Memory B cell (primary cell): ENCODE measurements at regions not wholly inside any gene's neighbourhood (a gene's known extent, or its start where the extent isn't known, plus 50 kb on each side); places are given as distances from the start of the nearest gene placed in this dataset.

Experiments used
- ATAC-seq: fragments of 150-1000 bp; cut with Tn5 transposase; 2 replicates; pipeline ENCODE4 v1.10.0; 2021; ENCODE audit warnings: low read depth, mild to moderate bottlenecking, moderate library complexity
- DNase-seq, 2 donors: peaks; one replicate each; pipeline ENCODE4 v3.0.0; 2022; ENCODE audit warnings: low spot score in 2 of 2
- H3K27ac Mint-ChIP-seq: one replicate; pipeline ENCODE4 v1.8.0; 2022; ENCODE audit warnings: mild to moderate bottlenecking, moderate library complexity, mixed read lengths
- H3K27me3 Mint-ChIP-seq: one replicate; pipeline ENCODE4 v1.8.0; 2022; ENCODE audit warnings: mixed read lengths
- H3K36me3 Mint-ChIP-seq: one replicate; pipeline ENCODE4 v1.8.0; 2022; ENCODE audit warnings: mild to moderate bottlenecking, mixed read lengths
- H3K4me1 Mint-ChIP-seq: one replicate; pipeline ENCODE4 v1.8.0; 2022; ENCODE audit warnings: mixed read lengths
- H3K4me3 Mint-ChIP-seq: one replicate; pipeline ENCODE4 v1.8.0; 2022; ENCODE audit warnings: mild to moderate bottlenecking, moderate library complexity, mixed read lengths
- H3K9me3 Mint-ChIP-seq: one replicate; pipeline ENCODE4 v1.8.0; 2022; ENCODE audit warnings: mixed read lengths

GRCh38 chr5:86875539-86875938 lies 257.8 kb downstream of the COX7C start:
- Mint-ChIP-seq H3K27ac (no peak overlapping the region), H3K4me1 (no peaks in the 10 kb centered on the region), H3K27me3 (no peaks in the 10 kb centered on the region), H3K4me3 (no peak overlapping the region), H3K36me3 (no peaks in the 10 kb centered on the region), H3K9me3 (no peaks in the 10 kb centered on the region)
- ATAC-seq: no peak
- no peak for DNase-seq

DNA sequence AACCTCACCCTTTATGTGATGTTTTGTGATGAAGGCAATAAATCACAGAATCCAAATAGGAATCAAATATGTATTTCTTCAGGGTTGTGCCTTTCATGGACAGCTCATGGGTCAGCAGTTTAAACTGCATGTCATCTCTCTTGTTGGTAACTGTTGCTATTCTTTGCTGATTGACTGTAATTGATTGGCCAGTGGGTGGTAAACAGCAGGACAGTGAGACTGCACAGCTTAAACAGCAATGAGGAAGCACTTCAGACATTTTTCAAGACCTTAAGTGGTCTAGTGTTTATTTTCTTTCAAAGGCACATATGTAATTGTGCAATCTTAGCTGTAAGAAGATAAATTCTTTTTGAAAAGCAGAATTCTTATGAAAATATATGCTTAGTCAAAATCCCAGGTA lies 260.5 kb downstream of the COX7C start:
- Mint-ChIP-seq H3K4me3 (no peak overlapping the region), H3K27me3 (no peaks in the 10 kb centered on the region), H3K4me1 (no peaks in the 10 kb centered on the region), H3K9me3 (no peaks in the 10 kb centered on the region), H3K27ac (no peak overlapping the region), H3K36me3 (no peaks in the 10 kb centered on the region)
- no peak for DNase-seq
- ATAC-seq: no peak

- DNase-seq (no peak), ATAC-seq (no peak)
- Mint-ChIP-seq H3K4me1 (no peaks in the 10 kb centered on the region), H3K9me3 (no peaks in the 10 kb centered on the region), H3K27ac (no peak overlapping the region), H3K4me3 (no peak overlapping the region), H3K27me3 (no peaks in the 10 kb centered on the region), H3K36me3 (no peaks in the 10 kb centered on the region)
Measured at GRCh38 chr5:86879086-86879485, 261.3 kb downstream of the COX7C start.

- no peaks in the 10 kb centered on the region for H3K4me1 Mint-ChIP-seq
- DNase-seq (no peak), ATAC-seq (no peak)
- H3K27ac Mint-ChIP-seq: no peak overlapping the region
- no peaks in the 10 kb centered on the region for H3K27me3 Mint-ChIP-seq
- H3K4me3 Mint-ChIP-seq: no peak overlapping the region
- H3K36me3 Mint-ChIP-seq: no peaks in the 10 kb centered on the region
- no peaks in the 10 kb centered on the region for H3K9me3 Mint-ChIP-seq
Measured at GRCh38 chr5:86880344-86880743, 262.6 kb downstream of the COX7C start.

DNA sequence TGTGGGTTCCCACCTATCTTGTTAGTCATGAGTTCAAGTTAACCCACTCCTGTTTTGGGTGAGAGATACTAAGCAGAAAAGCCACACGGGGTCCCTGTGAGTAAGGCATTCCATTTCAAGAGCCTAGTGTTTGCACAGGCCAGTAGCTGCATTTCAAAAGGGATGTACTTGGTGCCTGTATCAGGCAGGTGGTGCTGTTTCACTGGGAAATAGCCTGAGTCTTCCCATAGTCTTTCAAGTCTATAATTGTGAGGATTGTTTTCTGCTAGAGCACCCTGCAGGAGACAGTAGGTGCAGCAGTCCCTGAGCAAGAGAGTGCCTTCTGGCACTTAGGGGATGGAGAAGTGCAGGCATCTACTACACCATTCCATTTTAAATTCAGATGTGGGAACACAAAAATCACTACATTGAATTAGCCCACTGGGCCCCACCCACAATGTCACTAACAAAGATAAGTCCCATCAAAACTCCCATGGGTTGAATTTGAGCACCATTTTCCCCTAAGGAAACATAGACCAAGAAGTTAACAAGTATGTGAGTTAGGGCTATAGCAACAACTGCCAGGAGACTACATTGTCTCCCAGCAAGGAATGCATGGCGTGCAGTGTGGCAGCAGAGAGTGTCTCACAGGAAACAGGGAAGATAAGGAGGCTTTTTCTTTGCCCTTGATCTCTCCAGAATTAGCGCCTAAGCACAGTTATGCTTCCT lies 263.2 kb downstream of the COX7C start:
- DNase-seq (peak in 1 of 2 donors; percentile 2), ATAC-seq (peak; percentile 71)
- no peaks in the 10 kb centered on the region for H3K36me3 Mint-ChIP-seq
- no peaks in the 10 kb centered on the region for H3K9me3 Mint-ChIP-seq
- no peaks in the 10 kb centered on the region for H3K27me3 Mint-ChIP-seq
- H3K4me1 Mint-ChIP-seq: no peaks in the 10 kb centered on the region
- no peak overlapping the region for H3K27ac Mint-ChIP-seq
- no peak overlapping the region for H3K4me3 Mint-ChIP-seq

GRCh38 chr5:86881493-86882090 lies 263.9 kb downstream of the COX7C start:
- no peak overlapping the region for H3K27ac Mint-ChIP-seq
- no peaks in the 10 kb centered on the region for H3K4me1 Mint-ChIP-seq
- H3K27me3 Mint-ChIP-seq: no peaks in the 10 kb centered on the region
- no peaks in the 10 kb centered on the region for H3K36me3 Mint-ChIP-seq
- ATAC-seq (no peak), DNase-seq (no peak)
- no peak overlapping the region for H3K4me3 Mint-ChIP-seq
- no peaks in the 10 kb centered on the region for H3K9me3 Mint-ChIP-seq

- Mint-ChIP-seq H3K4me3 (no peak overlapping the region), H3K27ac (no peak overlapping the region), H3K9me3 (no peaks in the 10 kb centered on the region), H3K27me3 (no peaks in the 10 kb centered on the region), H3K4me1 (no peaks in the 10 kb centered on the region), H3K36me3 (no peaks in the 10 kb centered on the region)
- ATAC-seq: no peak
- no peak for DNase-seq
Measured at GRCh38 chr5:86884608-86885007, 266.9 kb downstream of the COX7C start.

GRCh38 chr5:86885011-86885410 lies 267.3 kb downstream of the COX7C start:
- Mint-ChIP-seq H3K4me3 (no peak overlapping the region), H3K4me1 (no peaks in the 10 kb centered on the region), H3K36me3 (no peaks in the 10 kb centered on the region), H3K27me3 (no peaks in the 10 kb centered on the region), H3K9me3 (no peaks in the 10 kb centered on the region), H3K27ac (no peak overlapping the region)
- ATAC-seq (no peak), DNase-seq (no peak)

- DNase-seq (no peak), ATAC-seq (no peak)
- H3K9me3 Mint-ChIP-seq: no peaks in the 10 kb centered on the region
- no peaks in the 10 kb centered on the region for H3K4me1 Mint-ChIP-seq
- H3K27me3 Mint-ChIP-seq: no peaks in the 10 kb centered on the region
- H3K27ac Mint-ChIP-seq: no peak overlapping the region
- no peaks in the 10 kb centered on the region for H3K36me3 Mint-ChIP-seq
- no peak overlapping the region for H3K4me3 Mint-ChIP-seq
Measured at GRCh38 chr5:86885489-86886230, 267.9 kb downstream of the COX7C start.

DNA sequence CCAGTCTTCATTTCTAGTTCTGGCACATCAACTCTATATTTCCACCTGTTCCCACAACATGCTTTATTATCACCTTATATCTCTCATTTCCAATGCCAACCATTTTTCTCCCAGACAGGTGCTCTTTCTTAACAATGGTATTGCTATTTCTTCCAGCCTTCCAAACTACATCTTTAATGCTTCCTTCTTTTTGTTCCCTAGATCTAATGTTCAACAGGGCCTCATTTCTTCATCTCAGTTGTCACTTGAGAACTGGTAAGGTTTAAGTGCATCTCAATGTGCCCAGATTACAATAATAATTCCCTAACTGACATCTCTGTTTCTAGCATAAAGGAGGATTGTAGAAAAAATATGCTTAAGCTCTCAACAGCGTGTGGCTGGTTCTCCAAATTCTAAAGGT lies 272.6 kb downstream of the COX7C start:
- Mint-ChIP-seq H3K27me3 (no peaks in the 10 kb centered on the region), H3K36me3 (no peaks in the 10 kb centered on the region), H3K4me1 (no peaks in the 10 kb centered on the region), H3K27ac (no peak overlapping the region), H3K4me3 (no peak overlapping the region), H3K9me3 (no peaks in the 10 kb centered on the region)
- no peak for DNase-seq
- ATAC-seq: no peak

DNA sequence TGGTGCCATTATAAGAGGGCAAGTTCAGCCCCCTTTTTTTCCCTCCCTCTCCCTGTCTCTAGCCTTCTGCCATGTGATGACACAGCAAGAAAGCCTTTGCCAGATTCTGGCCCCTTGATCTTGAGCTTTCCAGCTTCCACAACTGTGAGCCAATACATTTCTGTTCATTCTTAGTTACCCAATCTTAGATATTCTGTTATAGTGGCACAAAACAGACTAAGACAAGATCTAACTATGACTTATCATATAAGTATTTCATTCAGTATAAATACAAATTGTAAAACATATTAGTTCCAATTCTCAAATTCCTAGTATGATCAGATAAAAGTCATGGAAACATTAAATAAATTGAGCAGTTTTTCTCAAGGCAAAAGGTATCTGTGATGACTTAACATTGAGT lies 276.3 kb downstream of the COX7C start:
- Mint-ChIP-seq H3K9me3 (no peaks in the 10 kb centered on the region), H3K4me3 (no peak overlapping the region), H3K27ac (no peak overlapping the region), H3K4me1 (no peaks in the 10 kb centered on the region), H3K27me3 (no peaks in the 10 kb centered on the region), H3K36me3 (no peaks in the 10 kb centered on the region)
- ATAC-seq (no peak), DNase-seq (no peak)

GRCh38 chr5:86896916-86897315 lies 279.2 kb downstream of the COX7C start:
- H3K4me1 Mint-ChIP-seq: no peaks in the 10 kb centered on the region
- H3K27me3 Mint-ChIP-seq: no peaks in the 10 kb centered on the region
- no peaks in the 10 kb centered on the region for H3K9me3 Mint-ChIP-seq
- ATAC-seq (no peak), DNase-seq (no peak)
- no peaks in the 10 kb centered on the region for H3K36me3 Mint-ChIP-seq
- H3K27ac Mint-ChIP-seq: no peak overlapping the region
- H3K4me3 Mint-ChIP-seq: no peak overlapping the region

DNA sequence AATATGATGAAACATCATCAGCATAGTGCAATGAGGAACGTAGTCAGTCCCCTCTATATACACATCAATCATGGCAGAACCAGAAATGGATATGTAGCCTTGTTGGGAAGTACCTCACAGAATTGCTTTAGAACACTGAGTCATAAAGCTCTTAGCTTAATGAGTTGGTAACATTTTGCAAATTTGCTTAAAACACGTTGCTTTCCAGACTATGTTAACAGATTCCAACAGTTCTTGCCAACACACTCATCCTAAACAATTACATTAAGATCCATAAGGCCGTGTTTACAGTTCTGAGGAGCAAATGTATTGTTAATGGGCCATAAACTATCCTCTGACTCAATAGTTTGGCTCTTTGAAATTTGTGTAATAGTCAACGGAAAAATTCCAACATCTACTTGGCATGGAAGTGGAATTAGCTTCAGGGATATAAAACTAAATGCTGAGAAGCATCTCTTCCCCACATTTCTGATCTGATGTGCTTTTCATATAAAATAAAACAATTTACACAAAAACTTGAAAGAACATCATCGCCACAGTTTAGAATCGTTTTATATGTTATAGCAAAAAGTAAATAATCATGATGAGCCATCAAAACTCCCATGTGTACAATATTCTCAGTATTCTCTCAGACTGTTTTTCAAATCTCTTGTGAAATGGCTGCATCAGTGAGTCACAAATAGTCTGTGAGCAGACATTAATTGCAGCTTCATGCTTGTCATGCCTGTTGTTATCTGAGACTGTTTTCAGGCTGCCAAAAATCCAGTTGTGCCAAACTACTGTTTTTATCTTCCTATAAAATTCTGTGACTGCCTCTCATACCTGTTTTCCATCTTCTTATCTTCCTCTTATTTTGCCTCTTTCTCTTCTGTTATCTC lies 291.9 kb downstream of the COX7C start:
- no peak overlapping the region for H3K4me3 Mint-ChIP-seq
- H3K9me3 Mint-ChIP-seq: peaks cover 1% of the 10 kb centered on the region
- no peaks in the 10 kb centered on the region for H3K36me3 Mint-ChIP-seq
- DNase-seq: no peak
- H3K27me3 Mint-ChIP-seq: peaks cover 2% of the 10 kb centered on the region
- no peaks in the 10 kb centered on the region for H3K4me1 Mint-ChIP-seq
- no peak overlapping the region for H3K27ac Mint-ChIP-seq
- no peak for ATAC-seq

DNA sequence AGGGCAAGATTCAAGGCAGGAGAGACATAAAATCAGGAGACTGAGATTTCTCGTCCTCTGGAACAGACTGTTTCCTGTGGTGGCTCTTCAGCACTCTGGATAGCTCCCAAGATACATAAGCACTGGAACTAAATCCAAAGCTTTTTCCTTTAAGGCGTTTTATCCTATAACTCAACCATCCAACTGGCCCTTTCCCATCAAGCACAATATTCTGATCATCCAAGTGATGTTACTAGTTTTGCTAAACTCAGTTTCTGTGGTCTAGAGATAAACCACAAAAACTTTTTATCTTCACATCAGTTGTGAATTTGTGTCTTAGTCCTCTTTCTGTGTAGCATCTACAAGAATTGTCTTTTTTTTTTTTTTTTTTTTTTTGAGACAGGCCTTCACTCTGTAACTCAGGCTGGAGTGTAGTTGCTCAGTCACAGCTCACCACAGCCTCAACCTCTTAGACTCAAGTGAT lies 299.4 kb downstream of the COX7C start:
- no peaks in the 10 kb centered on the region for H3K36me3 Mint-ChIP-seq
- ATAC-seq (no peak), DNase-seq (no peak)
- no peak overlapping the region for H3K4me3 Mint-ChIP-seq
- no peak overlapping the region for H3K27ac Mint-ChIP-seq
- H3K9me3 Mint-ChIP-seq: no peaks in the 10 kb centered on the region
- no peaks in the 10 kb centered on the region for H3K4me1 Mint-ChIP-seq
- no peaks in the 10 kb centered on the region for H3K27me3 Mint-ChIP-seq
